HG02938 (cell line): ENCODE measurements at regions not wholly inside any gene's neighbourhood (a gene's known extent, or its start where the extent isn't known, plus 50 kb on each side); places are given as distances from the start of the nearest gene placed in this dataset.

Experiments
- ATAC-seq: cut with Tn5 transposase; IDR thresholded peaks from one replicate; pipeline ENCODE4 v1.9.1; 2021; ENCODE audit warnings: mild to moderate bottlenecking, moderate library complexity; ENCODE audit not compliant: unreplicated experiment

DNA sequence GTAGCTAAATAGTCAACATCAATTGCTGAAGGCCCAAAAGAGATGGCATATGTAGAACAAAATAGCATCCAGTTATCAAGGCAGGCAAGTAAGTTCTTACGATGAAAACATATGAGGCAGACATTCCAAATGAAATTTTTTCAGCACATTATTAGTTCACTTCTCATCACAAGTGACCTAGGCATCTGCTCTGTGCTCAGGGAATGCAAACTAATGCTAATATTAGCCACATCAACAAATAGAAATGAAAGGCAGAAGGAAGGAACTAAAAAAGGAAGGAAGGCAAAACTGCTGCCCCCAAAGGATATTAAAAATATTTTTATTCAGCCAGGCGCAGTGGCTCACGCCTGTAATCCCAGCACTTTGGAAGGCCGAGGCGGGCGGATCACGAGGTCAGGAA, 51.2 kb upstream of the ROCK1 start:
- ATAC-seq, result no peak

DNA sequence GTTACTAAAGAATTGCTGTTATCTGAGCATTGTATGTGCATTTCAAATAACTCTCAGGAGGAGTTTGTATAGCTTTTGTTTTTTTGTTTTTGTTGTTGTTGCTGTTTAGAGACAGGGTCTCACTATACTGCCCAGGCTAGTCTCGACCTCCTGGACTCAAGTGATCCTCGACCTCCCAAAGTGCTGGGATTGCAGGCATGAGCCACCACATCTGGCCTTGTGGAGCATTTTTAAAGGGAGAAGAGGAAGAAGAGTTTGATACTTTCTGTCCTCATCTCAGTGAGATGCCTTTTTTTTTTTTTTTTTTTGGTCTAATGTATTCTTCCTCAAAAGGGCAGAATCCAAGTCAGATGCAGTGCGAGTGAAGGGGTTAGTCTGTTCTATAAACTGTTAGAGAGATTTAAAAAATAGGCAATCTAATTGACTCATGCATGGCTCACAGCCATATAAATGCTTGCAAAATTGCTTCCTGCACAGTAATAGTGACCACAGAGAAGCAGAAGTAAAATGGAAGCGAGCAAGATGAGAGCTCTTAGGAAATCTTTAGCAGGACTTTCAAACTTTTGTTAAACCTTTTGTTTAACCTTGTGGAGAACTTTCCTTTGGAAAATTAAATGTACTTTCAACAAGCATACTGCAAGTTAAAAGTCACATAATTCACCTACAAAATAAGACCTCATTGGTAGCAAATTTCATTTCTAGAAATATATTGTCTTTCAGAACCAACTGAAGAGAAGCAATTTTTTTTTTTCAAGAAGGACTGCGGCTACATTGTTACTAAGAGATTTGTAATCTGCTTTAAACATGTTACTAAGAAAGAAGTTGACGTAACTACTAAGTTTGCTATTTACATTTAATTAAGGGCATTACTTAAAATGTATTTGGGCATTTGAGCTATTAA, 52.3 kb upstream of the ROCK1 start:
- no peak for ATAC-seq

GRCh38 chr18:21164548-21165095, 53.0 kb upstream of the ROCK1 start:
- ATAC-seq, result no peak

GRCh38 chr18:21167641-21168377, 56.2 kb upstream of the ROCK1 start:
- no peak for ATAC-seq

GRCh38 chr18:21168880-21169279, 57.3 kb upstream of the ROCK1 start:
- no peak for ATAC-seq

GRCh38 chr18:21177822-21178221, 64.2 kb upstream of the GREB1L start:
- no peak for ATAC-seq

- peak; percentile 79 for ATAC-seq
Measured at GRCh38 chr18:21179590-21180220, 62.3 kb upstream of the GREB1L start.

DNA sequence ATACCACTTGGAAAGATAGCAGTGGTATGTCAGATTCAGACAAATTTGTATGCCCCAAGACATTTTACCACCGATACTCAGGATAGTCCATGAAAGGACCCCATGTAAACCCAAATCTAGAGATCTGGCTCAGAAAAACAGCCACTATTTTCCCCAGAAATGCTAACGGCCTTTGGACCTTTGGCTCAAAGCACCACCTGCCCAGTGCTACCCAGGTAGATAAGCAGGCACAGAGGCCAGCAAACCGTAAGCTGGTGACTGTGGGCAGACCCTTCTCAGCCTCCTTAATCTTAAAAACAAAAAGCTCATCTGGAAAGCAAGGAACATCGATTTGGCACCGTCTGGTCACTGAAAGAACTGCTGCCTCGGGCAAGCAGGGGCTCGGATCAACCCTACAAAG, 61.4 kb upstream of the GREB1L start:
- no peak for ATAC-seq

- ATAC-seq, result no peak
Measured at GRCh38 chr18:21181766-21182165, 60.3 kb upstream of the GREB1L start.

GRCh38 chr18:21183670-21184069, 58.4 kb upstream of the GREB1L start:
- no peak for ATAC-seq

GRCh38 chr18:21184396-21184996, 57.5 kb upstream of the GREB1L start:
- ATAC-seq, result no peak

DNA sequence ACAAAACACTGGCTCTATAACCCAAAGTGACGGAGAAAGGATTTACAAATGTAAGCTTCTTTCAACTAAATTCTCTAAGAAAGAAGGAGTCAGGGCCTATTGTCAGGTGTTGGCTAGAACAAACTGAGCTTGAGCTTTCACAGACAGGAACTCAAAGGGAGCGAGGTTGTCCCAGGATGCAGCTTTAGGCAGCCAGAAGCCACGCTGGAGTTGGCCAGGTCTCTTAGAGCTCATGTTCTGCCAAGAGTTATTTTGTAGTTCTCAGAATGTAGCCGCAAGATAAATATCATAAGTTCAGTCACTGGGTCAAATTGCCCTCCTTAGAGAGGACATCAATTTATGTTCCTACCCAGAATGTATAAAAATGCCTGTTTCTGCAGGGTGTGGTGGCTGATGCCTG, 54.1 kb upstream of the GREB1L start:
- no peak for ATAC-seq

GRCh38 chr18:21191596-21192307, 50.3 kb upstream of the GREB1L start:
- no peak for ATAC-seq
